Bronchial epithelial cell (primary cell): ENCODE measurements at regions not wholly inside any gene's neighbourhood (a gene's known extent, or its start where the extent isn't known, plus 50 kb on each side); places are given as distances from the start of the nearest gene placed in this dataset.

ENCODE experiments used
- DNase-seq: peaks from one replicate; pipeline ENCODE4 v3.0.0-alpha.2; 2010; ENCODE audit warnings: low read depth
- FAIRE-seq: peaks from 2 replicates; lab custom pipeline; 2011; peaks lifted over from hg19 to GRCh38; lab: Jason Lieb, UNC
- H3K27me3 ChIP-seq: 2 replicates; pipeline ENCODE4 v1.5.1; 2011; ENCODE audit warnings: low read length; ENCODE audit not compliant: control insufficient read depth, insufficient read depth
- H3K36me3 ChIP-seq: 2 replicates; pipeline ENCODE4 v1.5.1; 2011; ENCODE audit warnings: low read length; ENCODE audit not compliant: control insufficient read depth, insufficient read depth
- H3K4me3 ChIP-seq: 2 replicates; pipeline ENCODE4 v1.5.1; 2011; ENCODE audit warnings: mild to moderate bottlenecking, low read depth, low read length, control low read depth
- TF ChIP-seq, protein P1 (sequence below): IDR thresholded peaks from 2 replicates; pipeline ENCODE4 v1.5.1; 2011; ENCODE audit warnings: mild to moderate bottlenecking, moderate library complexity, low read length, control low read depth, inconsistent platforms; ENCODE audit not compliant: insufficient read depth, severe bottlenecking

GRCh38 chr14:104384776-104385071 is 194.8 kb upstream of the C14orf180 start:
- H3K4me3 ChIP-seq = no peak overlapping the region
- no peaks in the 10 kb centered on the region for H3K36me3 ChIP-seq
- FAIRE-seq (no peak), DNase-seq (no peak)
- no peaks in the 10 kb centered on the region for H3K27me3 ChIP-seq
- TF ChIP-seq, protein P1, sequence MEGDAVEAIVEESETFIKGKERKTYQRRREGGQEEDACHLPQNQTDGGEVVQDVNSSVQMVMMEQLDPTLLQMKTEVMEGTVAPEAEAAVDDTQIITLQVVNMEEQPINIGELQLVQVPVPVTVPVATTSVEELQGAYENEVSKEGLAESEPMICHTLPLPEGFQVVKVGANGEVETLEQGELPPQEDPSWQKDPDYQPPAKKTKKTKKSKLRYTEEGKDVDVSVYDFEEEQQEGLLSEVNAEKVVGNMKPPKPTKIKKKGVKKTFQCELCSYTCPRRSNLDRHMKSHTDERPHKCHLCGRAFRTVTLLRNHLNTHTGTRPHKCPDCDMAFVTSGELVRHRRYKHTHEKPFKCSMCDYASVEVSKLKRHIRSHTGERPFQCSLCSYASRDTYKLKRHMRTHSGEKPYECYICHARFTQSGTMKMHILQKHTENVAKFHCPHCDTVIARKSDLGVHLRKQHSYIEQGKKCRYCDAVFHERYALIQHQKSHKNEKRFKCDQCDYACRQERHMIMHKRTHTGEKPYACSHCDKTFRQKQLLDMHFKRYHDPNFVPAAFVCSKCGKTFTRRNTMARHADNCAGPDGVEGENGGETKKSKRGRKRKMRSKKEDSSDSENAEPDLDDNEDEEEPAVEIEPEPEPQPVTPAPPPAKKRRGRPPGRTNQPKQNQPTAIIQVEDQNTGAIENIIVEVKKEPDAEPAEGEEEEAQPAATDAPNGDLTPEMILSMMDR = no peak

- H3K4me3 ChIP-seq = no peak overlapping the region
- H3K27me3 ChIP-seq = no peaks in the 10 kb centered on the region
- DNase-seq (no peak), FAIRE-seq (no peak)
- TF ChIP-seq, protein P1 = no peak
- H3K36me3 ChIP-seq = no peaks in the 10 kb centered on the region
These were observed 194.5 kb upstream of the C14orf180 start for GRCh38 chr14:104385111-104385510.

GRCh38 chr14:104385531-104386101 is 193.9 kb upstream of the C14orf180 start:
- DNase-seq (no peak), FAIRE-seq (no peak)
- no peak overlapping the region for H3K4me3 ChIP-seq
- no peaks in the 10 kb centered on the region for H3K27me3 ChIP-seq
- TF ChIP-seq, protein P1 = no peak
- no peaks in the 10 kb centered on the region for H3K36me3 ChIP-seq

GRCh38 chr14:104386151-104386841 is 193.3 kb upstream of the C14orf180 start:
- no peak for FAIRE-seq
- Histone ChIP-seq H3K27me3 (no peaks in the 10 kb centered on the region), H3K4me3 (no peak overlapping the region)

DNA sequence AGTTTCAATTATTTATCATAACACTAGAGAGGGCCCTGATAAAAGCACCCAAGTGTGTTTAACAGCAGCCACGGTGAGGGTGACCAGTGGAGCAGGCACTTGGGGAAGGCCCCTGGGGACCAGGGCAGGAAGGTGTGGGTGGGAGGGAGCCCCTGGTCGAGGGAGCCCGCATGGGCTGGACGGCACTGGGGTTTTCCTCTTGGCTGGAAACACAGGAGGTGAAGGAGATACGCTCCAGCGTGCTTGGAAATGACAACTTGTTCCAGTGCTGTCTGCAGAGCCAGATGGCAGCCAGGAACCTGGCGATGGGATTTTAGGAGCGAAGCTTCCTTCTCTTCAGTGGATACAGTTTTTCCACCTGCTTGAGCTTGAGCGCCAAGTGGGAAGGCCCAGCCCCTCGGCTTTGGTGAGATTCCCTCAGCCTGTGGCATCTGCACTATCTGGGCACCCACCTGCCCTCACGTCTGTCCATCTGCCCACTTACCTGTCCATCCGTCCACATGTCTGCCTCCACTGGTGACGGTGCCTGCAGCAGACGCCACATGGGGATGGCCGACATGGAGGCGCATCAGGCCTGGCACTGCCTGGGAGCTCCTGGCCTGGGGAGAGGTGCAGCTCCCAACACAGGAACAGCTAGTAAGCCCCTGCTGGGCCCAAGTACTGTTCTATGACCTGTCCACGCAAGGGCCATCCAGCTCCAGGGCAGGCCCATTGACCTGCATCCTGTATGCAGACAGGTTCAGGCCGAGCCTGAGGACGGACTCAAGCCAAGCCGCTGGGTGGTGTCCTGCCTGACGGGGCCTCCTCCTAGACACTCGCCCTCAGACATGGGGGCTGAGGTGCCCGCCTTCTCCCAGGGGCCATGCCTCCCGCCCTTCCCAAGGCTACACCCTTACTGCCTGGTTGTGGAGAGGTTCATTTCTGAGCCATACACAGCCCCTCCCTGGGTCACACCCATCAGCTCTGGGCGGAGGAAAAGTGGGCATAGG is 192.2 kb upstream of the C14orf180 start:
- H3K36me3 ChIP-seq = no peaks in the 10 kb centered on the region
- H3K27me3 ChIP-seq = no peaks in the 10 kb centered on the region
- no peak for DNase-seq
- peak; percentile 23 for FAIRE-seq
- no peak overlapping the region for H3K4me3 ChIP-seq
- TF ChIP-seq, protein P1 = no peak

More at GRCh38 chr14:104386151-104386841, 193.3 kb upstream of the C14orf180 start:
- DNase-seq = no peak
- H3K36me3 ChIP-seq = no peaks in the 10 kb centered on the region
- TF ChIP-seq, protein P1 = no peak
